Tibial artery (tissue), 4 donors: ENCODE measurements at regions not wholly inside any gene's neighbourhood (a gene's known extent, or its start where the extent isn't known, plus 50 kb on each side); places are given as distances from the start of the nearest gene placed in this dataset.

Experiments used
- DNase-seq, 2 donors: peaks; one replicate each; pipeline ENCODE4 v3.0.0-alpha.2; 2019
- H3K27ac ChIP-seq, 2 donors: fragments of 200-600 bp; sonication (generic) in 1 of 2; 1 replicate in 1 of 2; 2 replicates in 1 of 2; pipeline ENCODE4 v1.5.1; 2018 to 2019; ENCODE audit warnings: mild to moderate bottlenecking in 1 of 2
- H3K27me3 ChIP-seq, 2 donors: fragments of 200-600 bp; sonication (generic) in 1 of 2; one replicate each; pipeline versions ENCODE4 v1.5.1 to v1.6.0; 2016 to 2019
- H3K36me3 ChIP-seq, 3 donors: fragments of 200-600 bp; sonication (generic) in 2 of 3; one replicate each; pipeline ENCODE4 v1.5.1; 2016 to 2019; ENCODE audit warnings: mild to moderate bottlenecking in 2 of 3
- H3K4me1 ChIP-seq, 4 donors: fragments of 200-600 bp; sonication (generic) in 2 of 4; 1 replicate in 3 of 4; 2 replicates in 1 of 4; pipeline ENCODE4 v1.5.1; 2016 to 2019
- H3K4me3 ChIP-seq, 2 donors: fragments of 200-600 bp; sonication (generic) in 1 of 2; 1 replicate in 1 of 2; 2 replicates in 1 of 2; pipeline ENCODE4 v1.5.1; 2018 to 2019; ENCODE audit warnings: mild to moderate bottlenecking in 2 of 2
- H3K9me3 ChIP-seq, 3 donors: fragments of 200-600 bp; sonication (generic) in 1 of 3; one replicate each; pipeline ENCODE4 v1.5.1; 2016 to 2019
- intact Hi-C: fragments of 100-400 bp; cut with DNase I; formaldehyde crosslinking; loops from one replicate; pipeline ENCODE4 v1.15.0; 2023; ENCODE audit warnings: low total_unique reads
- TF ChIP-seq, protein P1 (sequence below), 2 experiments: fragments of 200-600 bp in 1 of 2; fragments of 450-650 bp in 1 of 2; IDR thresholded peaks; one replicate each; pipeline ENCODE4 v1.5.1; 2017 to 2019; ENCODE audit warnings: antibody characterized with exemption in 2 of 2, mild to moderate bottlenecking in 1 of 2, moderate library complexity in 1 of 2

DNA sequence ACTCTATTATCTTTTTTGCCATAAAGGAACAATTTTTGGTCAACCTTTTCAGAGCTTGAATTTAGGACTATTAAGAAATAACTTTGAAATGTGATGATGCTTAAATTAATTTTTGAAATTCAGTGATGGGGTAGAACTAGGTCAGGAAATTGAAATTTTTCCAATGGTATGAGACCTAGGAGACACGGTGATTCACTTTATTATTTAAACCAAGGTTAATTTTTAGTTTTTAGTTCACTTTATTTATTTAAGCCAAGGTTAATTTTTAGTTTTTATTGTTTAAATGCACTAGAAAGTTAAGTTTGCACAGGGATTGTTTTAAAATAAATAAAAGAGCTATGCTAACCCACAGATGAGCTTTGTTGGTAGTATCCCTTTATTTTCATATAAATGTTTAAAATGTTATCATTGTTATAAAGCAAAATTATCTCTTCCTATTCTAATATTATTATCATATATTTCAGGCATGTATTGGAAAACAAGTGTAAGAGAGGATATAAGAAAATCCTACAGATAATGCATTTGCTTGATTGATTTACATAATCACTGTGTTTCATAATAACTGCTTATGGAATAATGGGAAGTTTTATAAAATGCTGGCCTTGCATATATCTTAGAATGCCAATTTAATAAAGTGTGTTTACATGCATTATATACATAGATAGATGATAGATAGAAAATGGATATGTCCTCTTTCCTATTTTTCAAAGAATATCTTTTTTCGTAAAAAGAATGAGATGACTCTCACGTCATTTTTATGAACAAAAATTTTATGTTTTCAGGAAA, 163.6 kb downstream of the HGF start:
- intact Hi-C loops: no loop called here
- H3K27ac ChIP-seq: no peak overlapping the region
- H3K4me1 ChIP-seq: no peaks in the 10 kb centered on the region
- TF ChIP-seq, protein P1, sequence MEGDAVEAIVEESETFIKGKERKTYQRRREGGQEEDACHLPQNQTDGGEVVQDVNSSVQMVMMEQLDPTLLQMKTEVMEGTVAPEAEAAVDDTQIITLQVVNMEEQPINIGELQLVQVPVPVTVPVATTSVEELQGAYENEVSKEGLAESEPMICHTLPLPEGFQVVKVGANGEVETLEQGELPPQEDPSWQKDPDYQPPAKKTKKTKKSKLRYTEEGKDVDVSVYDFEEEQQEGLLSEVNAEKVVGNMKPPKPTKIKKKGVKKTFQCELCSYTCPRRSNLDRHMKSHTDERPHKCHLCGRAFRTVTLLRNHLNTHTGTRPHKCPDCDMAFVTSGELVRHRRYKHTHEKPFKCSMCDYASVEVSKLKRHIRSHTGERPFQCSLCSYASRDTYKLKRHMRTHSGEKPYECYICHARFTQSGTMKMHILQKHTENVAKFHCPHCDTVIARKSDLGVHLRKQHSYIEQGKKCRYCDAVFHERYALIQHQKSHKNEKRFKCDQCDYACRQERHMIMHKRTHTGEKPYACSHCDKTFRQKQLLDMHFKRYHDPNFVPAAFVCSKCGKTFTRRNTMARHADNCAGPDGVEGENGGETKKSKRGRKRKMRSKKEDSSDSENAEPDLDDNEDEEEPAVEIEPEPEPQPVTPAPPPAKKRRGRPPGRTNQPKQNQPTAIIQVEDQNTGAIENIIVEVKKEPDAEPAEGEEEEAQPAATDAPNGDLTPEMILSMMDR (IDR thresholded peaks at IDR 0.05): no peak
- H3K4me3 ChIP-seq: no peak overlapping the region
- no peaks in the 10 kb centered on the region for H3K27me3 ChIP-seq
- H3K9me3 ChIP-seq: no peaks in the 10 kb centered on the region
- H3K36me3 ChIP-seq: no peaks in the 10 kb centered on the region
- no peak for DNase-seq

DNA sequence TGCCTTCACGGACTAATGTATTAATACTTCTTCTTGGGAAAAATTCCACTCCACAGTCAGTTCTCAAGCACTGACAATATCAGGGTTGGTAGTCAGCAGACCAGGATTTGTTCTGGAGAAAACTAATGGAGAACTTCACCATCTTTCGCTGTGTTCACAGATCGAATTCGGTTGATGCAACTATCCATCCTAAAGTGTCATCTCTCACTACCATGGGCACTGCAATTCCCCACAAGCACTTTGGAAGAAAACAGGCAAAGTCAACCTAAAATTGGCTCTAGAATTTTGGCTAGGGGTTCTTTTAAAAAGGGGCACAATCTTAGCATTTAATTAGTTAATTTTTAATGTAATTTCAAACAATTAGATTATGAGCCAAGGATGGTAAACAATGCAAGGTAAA, 164.4 kb downstream of the HGF start:
- intact Hi-C loops: no loop called here
- H3K9me3 ChIP-seq: no peaks in the 10 kb centered on the region
- TF ChIP-seq, protein P1 (IDR thresholded peaks at IDR 0.05): no peak
- no peaks in the 10 kb centered on the region for H3K36me3 ChIP-seq
- H3K27ac ChIP-seq: no peak overlapping the region
- no peaks in the 10 kb centered on the region for H3K27me3 ChIP-seq
- no peak for DNase-seq
- no peak overlapping the region for H3K4me3 ChIP-seq
- no peaks in the 10 kb centered on the region for H3K4me1 ChIP-seq

DNA sequence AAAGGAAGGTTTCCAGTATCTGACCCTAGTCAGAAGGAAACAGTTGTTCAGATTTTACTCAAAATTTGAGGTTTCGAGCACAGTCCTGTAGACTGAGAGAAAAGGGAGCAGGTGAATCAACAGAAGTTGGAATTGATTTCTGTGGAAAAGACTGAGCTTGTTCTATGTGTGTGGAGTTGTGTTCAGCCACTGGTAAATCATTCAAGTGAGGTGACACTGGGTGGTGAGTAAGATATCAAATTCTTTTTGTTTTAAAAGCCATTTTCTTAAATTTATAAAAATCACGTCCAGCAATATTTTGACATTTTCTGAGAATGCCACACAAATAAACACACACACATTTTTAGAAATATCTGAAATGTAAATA, 165.1 kb downstream of the HGF start:
- no peak overlapping the region for H3K4me3 ChIP-seq
- no peaks in the 10 kb centered on the region for H3K27me3 ChIP-seq
- H3K36me3 ChIP-seq: no peaks in the 10 kb centered on the region
- H3K27ac ChIP-seq: no peak overlapping the region
- DNase-seq: no peak
- no peaks in the 10 kb centered on the region for H3K4me1 ChIP-seq
- no peaks in the 10 kb centered on the region for H3K9me3 ChIP-seq
- TF ChIP-seq, protein P1 (IDR thresholded peaks at IDR 0.05): no peak
- intact Hi-C loops: no loop called here

DNA sequence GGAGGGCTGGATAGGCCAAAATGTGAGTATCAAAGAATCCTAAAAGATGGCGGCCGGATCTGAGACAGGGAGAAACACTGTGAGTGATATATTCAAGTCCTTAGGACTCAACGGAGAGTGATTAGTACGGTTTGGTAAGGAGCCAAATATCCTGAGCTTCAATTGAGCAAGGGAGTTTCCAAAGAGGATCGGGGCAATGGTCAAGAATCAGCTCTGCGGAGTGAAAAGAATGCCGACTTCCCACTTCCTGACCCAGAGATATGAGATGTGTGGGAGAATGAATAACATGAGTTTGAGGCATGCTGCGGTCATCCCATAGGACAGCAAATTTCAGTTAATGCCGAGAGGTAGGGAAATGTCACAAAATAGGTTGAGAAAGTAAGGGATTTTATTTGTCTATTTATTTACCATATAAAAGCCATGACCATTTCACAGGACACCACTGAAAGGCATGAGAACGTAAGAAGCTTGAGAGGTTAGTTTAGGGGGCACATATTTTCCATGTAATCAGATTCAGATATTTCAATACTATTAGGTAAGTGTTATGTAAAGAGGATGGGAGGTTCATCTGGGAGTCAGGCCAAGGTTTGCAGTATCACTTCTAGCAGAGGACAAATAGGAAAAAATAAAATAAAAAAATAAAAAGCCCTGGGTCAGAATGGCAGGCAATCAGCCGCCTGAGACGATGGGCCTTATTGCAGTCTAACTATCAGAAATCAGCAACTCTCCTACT, 165.6 kb downstream of the HGF start:
- DNase-seq: no peak
- no peaks in the 10 kb centered on the region for H3K9me3 ChIP-seq
- intact Hi-C loops: no loop called here
- no peaks in the 10 kb centered on the region for H3K4me1 ChIP-seq
- H3K4me3 ChIP-seq: no peak overlapping the region
- TF ChIP-seq, protein P1 (IDR thresholded peaks at IDR 0.05): no peak
- H3K27ac ChIP-seq: no peak overlapping the region
- H3K36me3 ChIP-seq: no peaks in the 10 kb centered on the region
- no peaks in the 10 kb centered on the region for H3K27me3 ChIP-seq

DNA sequence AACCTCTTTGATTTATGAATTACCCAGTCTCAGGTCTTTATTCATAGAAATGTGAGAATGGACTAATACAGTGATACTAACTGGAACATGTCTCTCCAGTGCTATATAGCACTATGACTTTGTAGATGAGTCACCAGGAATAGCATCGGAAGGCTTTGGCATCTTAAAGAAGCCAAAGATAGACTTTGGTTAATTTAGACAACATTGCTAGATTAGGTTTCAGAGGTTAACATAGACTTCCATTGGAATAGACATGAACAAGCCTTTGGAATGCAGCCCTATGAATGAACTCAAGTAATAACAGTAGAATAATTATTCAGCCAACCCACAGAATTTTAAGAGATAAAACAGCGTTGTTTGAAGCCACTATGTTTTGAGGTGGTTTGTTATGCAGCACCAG, 169.2 kb downstream of the HGF start:
- no peaks in the 10 kb centered on the region for H3K4me1 ChIP-seq
- intact Hi-C loops: no loop called here
- no peaks in the 10 kb centered on the region for H3K27me3 ChIP-seq
- H3K27ac ChIP-seq: no peak overlapping the region
- no peak for DNase-seq
- no peak overlapping the region for H3K4me3 ChIP-seq
- H3K9me3 ChIP-seq: no peaks in the 10 kb centered on the region
- no peaks in the 10 kb centered on the region for H3K36me3 ChIP-seq
- TF ChIP-seq, protein P1 (IDR thresholded peaks at IDR 0.05): no peak
